GM20000 (cell line): ENCODE measurements at regions not wholly inside any gene's neighbourhood (a gene's known extent, or its start where the extent isn't known, plus 50 kb on each side); places are given as distances from the start of the nearest gene placed in this dataset.

Source experiments
- DNase-seq: peaks from one replicate; pipeline ENCODE4 v3.0.0; 2012; ENCODE audit warnings: low spot score
- TF ChIP-seq, protein P1 (sequence below): IDR thresholded peaks from 2 replicates; pipeline ENCODE4 v1.5.1; 2012; ENCODE audit warnings: mild to moderate bottlenecking, control low read depth; ENCODE audit errors: extremely low read depth, missing control alignments

- no peak for DNase-seq
Measured at GRCh38 chr14:66065188-66065587, 421.0 kb upstream of the CCDC196 start.

GRCh38 chr14:66066981-66067776 is 419.0 kb upstream of the CCDC196 start:
- DNase-seq = no peak
- TF ChIP-seq, protein P1, sequence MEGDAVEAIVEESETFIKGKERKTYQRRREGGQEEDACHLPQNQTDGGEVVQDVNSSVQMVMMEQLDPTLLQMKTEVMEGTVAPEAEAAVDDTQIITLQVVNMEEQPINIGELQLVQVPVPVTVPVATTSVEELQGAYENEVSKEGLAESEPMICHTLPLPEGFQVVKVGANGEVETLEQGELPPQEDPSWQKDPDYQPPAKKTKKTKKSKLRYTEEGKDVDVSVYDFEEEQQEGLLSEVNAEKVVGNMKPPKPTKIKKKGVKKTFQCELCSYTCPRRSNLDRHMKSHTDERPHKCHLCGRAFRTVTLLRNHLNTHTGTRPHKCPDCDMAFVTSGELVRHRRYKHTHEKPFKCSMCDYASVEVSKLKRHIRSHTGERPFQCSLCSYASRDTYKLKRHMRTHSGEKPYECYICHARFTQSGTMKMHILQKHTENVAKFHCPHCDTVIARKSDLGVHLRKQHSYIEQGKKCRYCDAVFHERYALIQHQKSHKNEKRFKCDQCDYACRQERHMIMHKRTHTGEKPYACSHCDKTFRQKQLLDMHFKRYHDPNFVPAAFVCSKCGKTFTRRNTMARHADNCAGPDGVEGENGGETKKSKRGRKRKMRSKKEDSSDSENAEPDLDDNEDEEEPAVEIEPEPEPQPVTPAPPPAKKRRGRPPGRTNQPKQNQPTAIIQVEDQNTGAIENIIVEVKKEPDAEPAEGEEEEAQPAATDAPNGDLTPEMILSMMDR = no peak

More at GRCh38 chr14:66065188-66065587, 421.0 kb upstream of the CCDC196 start:
- TF ChIP-seq, protein P1 = no peak

DNA sequence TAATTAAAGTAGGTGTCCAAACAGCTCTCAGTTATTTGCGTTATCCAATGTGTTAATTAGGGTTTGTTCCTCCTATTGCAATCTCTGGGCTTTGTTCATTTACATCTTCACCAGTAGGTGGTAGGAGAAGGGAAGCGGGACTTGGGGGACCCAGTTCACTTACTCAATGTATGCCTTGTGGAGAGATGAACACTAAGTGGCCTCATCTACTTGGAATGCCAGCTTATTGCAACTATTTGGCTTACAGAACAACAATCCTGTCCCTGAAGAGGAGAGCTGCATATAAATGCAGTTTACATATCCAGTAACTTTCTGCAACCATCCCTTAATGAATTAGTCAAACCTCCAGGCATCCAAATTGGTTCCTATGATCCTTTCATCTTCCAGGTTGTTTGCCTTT is 417.1 kb upstream of the CCDC196 start:
- TF ChIP-seq, protein P1 = no peak
- DNase-seq = no peak

- no peak for DNase-seq
- TF ChIP-seq, protein P1 = no peak
Measured at GRCh38 chr14:66069830-66070541, 416.2 kb upstream of the CCDC196 start.

DNA sequence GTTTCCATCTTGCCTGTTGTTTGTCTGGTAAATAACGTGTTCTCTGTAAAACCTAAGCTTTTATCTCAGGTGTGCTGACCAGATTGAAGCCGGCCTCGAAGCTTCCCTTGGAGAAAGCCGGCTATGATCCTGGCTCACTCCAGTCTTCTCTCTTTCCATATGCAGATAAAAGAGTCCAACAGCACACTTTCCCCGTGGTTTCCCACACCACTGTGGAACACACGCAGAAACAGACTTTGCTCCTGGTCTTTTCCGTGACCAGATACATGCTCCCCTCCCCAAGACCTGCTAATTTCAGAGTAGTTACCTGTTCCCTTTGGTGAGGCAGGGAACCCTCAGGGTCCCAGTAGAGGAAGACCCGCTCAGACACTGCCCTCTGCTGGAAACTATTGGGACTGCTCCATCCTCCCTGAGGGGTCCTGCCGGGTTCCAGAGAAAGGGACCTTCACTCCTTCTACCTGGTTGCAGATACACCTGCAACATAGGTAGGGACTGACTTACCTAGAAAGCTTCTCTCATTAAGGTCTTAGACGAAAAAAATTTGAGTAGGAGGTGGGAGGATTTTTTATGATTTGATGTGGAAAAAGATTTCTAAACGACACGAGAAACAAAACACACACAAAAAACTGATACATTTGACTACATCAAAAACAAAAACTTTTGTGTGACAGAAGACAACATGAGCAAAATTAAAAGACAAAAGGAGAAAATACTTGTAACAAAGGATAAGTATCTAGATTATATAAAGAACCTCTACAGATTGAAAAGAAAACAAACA is 415.4 kb upstream of the CCDC196 start:
- peak; percentile 73 for DNase-seq
- TF ChIP-seq, protein P1 = peak; percentile 74

GRCh38 chr14:66072190-66073084 is 413.7 kb upstream of the CCDC196 start:
- DNase-seq = no peak
- TF ChIP-seq, protein P1 = no peak
